Brain microvascular endothelial cell (primary cell): ENCODE measurements at regions not wholly inside any gene's neighbourhood (a gene's known extent, or its start where the extent isn't known, plus 50 kb on each side); places are given as distances from the start of the nearest gene placed in this dataset.

Experiments
- DNase-seq: peaks from one replicate; pipeline ENCODE4 v3.0.0-alpha.2; 2020
- H3K27ac ChIP-seq: fragments of 250-450 bp; sonication (Bioruptor Pico); 2 replicates; pipeline ENCODE4 v1.5.1; 2020; ENCODE audit warnings: mild to moderate bottlenecking, moderate library complexity
- H3K27me3 ChIP-seq: fragments of 250-450 bp; sonication (Bioruptor Pico); replicated peaks from 2 replicates; pipeline ENCODE4 v1.5.1; 2020; ENCODE audit warnings: mild to moderate bottlenecking
- H3K36me3 ChIP-seq: fragments of 250-450 bp; sonication (Bioruptor Pico); replicated peaks from 2 replicates; pipeline ENCODE4 v1.5.1; 2020; ENCODE audit warnings: mild to moderate bottlenecking
- H3K4me3 ChIP-seq: 2 replicates; pipeline ENCODE4 v1.5.1; 2011; ENCODE audit warnings: low read depth, mild to moderate bottlenecking, control low read depth, low read length, moderate library complexity
- in situ Hi-C: cut with HindIII; loops from 2 replicates; pipeline ENCODE4 v1.10.0; 2017; ENCODE audit warnings: low sequenced_read_pairs, low pct_ligation_motif_present
- TF ChIP-seq, protein P1 (sequence below): IDR thresholded peaks from 2 replicates; pipeline ENCODE4 v1.5.1; 2011; ENCODE audit warnings: low read depth, mild to moderate bottlenecking, moderate library complexity, low read length, control low read depth, inconsistent platforms; ENCODE audit errors: missing control alignments

DNA sequence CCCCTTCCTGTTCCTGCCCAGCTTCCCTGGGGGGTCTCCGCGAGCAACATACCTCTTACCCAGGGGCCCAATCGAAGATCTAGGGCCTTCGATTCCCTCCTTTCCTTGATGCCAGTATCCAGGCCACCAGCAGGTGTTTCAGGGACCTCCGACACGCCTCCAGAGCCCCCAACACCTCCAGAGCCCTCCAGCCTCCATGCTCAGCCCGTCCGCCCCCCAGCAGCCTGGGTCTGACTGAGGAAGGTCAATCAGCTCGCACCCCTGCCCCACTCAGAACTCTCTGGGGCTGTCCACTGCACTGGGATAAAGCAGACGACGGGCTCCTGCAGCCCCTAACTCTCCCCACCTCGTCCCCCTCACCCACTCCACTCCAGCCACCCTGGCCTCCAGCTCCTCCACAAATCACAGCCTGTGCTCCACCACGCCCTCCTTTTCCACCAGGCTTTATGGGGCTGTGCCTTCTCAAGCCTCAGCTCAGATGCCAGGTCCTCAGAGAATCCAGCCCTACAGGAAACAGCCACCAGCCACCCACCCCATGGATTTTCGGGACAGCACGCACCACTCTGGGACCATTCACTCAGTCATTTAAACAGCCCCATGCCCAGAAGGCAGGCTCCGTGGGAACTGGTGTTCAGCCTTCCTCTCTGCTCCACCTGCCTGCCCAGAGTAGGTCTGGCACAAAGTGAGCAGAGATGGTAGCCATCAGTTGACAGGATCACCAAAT is 247.1 kb downstream of the RBFOX3 start:
- in situ Hi-C loops = no loop called here
- Histone ChIP-seq H3K27me3 (no peaks in the 10 kb centered on the region), H3K4me3 (no peak overlapping the region), H3K36me3 (no peaks in the 10 kb centered on the region), H3K27ac (no peak overlapping the region)
- no peak for DNase-seq
- TF ChIP-seq, protein P1, sequence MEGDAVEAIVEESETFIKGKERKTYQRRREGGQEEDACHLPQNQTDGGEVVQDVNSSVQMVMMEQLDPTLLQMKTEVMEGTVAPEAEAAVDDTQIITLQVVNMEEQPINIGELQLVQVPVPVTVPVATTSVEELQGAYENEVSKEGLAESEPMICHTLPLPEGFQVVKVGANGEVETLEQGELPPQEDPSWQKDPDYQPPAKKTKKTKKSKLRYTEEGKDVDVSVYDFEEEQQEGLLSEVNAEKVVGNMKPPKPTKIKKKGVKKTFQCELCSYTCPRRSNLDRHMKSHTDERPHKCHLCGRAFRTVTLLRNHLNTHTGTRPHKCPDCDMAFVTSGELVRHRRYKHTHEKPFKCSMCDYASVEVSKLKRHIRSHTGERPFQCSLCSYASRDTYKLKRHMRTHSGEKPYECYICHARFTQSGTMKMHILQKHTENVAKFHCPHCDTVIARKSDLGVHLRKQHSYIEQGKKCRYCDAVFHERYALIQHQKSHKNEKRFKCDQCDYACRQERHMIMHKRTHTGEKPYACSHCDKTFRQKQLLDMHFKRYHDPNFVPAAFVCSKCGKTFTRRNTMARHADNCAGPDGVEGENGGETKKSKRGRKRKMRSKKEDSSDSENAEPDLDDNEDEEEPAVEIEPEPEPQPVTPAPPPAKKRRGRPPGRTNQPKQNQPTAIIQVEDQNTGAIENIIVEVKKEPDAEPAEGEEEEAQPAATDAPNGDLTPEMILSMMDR = no peak

DNA sequence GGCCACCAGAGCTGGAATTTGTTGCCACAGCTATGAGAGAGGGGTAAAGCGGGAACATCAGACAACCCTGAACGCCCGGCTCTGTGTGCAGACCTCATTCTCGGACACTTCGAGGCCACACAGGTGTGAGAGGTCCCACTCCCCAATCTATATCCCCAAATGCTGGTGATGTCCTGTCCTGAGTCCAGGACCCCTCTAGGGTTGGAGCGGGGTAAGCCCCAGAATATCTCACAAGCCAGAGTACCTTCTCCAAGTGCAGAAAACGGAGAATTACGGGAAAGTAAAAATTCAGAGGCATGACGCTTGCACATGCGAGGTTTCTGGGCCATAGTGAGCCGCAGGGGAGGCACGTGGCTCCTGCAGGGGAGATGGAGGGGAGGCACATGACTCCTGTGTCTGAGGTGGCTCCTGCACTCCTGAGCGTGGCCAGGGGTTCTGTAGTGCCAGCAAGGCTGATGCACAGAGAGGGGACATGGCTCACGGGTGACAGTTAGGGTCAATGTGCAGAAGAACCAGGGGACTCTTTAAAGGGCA is 248.0 kb downstream of the RBFOX3 start:
- in situ Hi-C loops = no loop called here
- H3K27me3 ChIP-seq = no peaks in the 10 kb centered on the region

DNA sequence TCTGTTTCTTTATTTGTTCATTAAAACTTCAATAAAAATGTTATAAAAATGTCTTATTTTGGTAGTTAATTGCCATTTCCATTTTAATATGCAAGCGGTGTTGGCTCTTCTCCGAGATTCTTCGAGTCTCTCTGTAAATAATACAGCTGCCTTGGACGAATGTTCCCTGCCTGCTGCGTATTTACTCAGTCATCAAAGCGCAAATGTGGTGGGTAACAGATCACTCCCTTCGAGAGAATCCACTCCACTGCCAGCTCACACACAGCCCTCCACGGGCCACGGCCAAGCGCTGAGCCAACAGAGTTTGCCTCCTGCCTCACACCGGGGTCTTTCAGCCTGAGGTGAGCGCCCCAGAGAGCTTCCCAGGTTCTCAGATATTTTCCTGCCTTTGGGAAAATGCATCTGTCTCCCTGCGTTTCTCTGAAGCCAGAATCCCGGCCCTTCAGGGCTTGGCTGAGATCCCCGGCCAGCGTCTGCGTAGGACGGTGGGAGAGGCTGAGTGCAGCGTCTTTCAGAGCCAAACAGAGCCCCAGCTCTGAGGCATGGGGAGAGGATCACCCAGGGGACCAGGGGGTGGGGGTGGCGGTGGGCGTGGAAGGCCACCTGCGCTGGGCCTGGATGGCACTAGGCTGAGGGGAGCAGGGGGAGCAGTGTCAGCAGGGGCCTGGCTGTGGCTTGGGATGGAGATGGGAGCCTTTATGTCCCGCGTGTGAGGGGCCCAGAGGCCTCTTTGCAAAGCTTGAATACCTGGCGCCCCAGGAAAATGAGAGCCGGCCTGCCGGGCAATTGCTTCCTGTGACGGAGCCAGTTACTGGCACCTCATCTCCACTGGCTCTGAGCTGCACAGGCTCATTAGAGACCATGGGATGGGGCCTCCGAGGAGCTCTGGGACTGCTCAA is 248.7 kb downstream of the RBFOX3 start:
- no peaks in the 10 kb centered on the region for H3K36me3 ChIP-seq
- no peak overlapping the region for H3K27ac ChIP-seq
- no peaks in the 10 kb centered on the region for H3K27me3 ChIP-seq
- no peak overlapping the region for H3K4me3 ChIP-seq
- TF ChIP-seq, protein P1 = no peak
- no peak for DNase-seq
- in situ Hi-C loops = no loop called here

More for the DNA sequence above, 248.0 kb downstream of the RBFOX3 start:
- no peak overlapping the region for H3K27ac ChIP-seq
- DNase-seq = no peak
- no peak overlapping the region for H3K4me3 ChIP-seq
- TF ChIP-seq, protein P1 = no peak
- no peaks in the 10 kb centered on the region for H3K36me3 ChIP-seq

DNA sequence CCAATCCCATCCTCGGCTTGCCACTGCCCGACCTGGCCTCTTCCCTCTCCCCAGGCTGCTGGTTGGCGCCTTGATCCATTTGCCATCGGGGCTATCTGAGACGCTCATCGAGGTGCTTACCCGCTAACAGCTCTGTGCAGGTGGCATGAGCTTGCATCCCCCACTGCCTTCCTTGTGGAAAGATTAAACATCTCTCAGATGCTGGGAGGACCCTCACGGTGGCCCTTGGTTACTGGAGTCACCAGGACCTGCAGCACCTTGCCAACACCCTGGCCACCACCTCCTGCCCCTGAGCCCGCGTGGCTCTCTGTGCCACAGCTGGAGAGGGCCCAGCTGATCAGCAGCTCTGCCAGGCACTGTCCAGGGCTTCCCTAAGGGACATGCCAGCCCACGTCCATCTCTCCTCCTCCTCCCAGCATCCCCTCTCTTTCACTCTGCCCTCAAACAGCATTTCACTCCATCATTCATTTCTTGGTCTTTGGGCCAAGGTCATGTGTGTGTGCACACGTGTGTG is 249.6 kb downstream of the RBFOX3 start:
- Histone ChIP-seq H3K27ac (no peak overlapping the region), H3K36me3 (no peaks in the 10 kb centered on the region), H3K27me3 (no peaks in the 10 kb centered on the region), H3K4me3 (no peak overlapping the region)
- in situ Hi-C loops = no loop called here
- no peak for DNase-seq
- TF ChIP-seq, protein P1 = no peak

DNA sequence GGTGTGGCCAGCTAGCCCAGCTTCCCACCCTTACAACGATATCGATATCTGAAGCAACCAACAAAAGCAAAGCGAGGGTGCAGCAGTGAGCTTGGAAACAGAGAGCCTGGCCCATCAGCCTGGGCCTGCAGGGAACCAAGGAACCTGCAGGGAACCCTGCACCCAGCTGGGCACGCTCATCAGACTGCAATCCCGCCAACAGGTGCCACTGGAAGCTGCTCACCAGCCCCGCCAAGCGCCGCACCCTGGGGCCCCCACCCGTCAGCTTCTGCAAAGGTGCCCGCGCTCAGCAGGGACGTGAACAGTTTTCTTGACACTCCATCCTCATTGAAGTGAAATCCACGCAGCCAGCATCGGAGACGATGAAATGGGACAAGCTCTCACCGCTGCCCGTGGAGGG is 250.7 kb downstream of the RBFOX3 start:
- no peak for DNase-seq
- H3K36me3 ChIP-seq = no peaks in the 10 kb centered on the region
- in situ Hi-C loops = no loop called here
- TF ChIP-seq, protein P1 = no peak
- H3K27me3 ChIP-seq = no peaks in the 10 kb centered on the region
- H3K4me3 ChIP-seq = no peak overlapping the region
- H3K27ac ChIP-seq = no peak overlapping the region
